A673 (cell line): ENCODE measurements at regions not wholly inside any gene's neighbourhood (a gene's known extent, or its start where the extent isn't known, plus 50 kb on each side); places are given as distances from the start of the nearest gene placed in this dataset.

Source experiments
- BruUV-seq: library from RNA; stranded (reverse); fragments of 400-500 nt; replicated peaks from 2 replicates; lab custom pipeline; 2021; lab: Mats Ljungman, UMichigan
- CTCF ChIA-PET: fragments of 300-600 bp; sonication (Branson Sonifier 250); formaldehyde crosslinking; loops from one replicate; lab custom pipeline; 2022; ENCODE audit warnings: antibody characterized with exemption; lab: Charles Lee
- POLR2A ChIA-PET: fragments of 300-600 bp; sonication (Branson Sonifier 250); formaldehyde crosslinking; loops from one replicate; lab custom pipeline; 2022; ENCODE audit warnings: antibody characterized with exemption; ENCODE audit not compliant: low non-redundant PET; lab: Charles Lee
- DNase-seq: peaks from one replicate; pipeline ENCODE4 v3.0.0-alpha.2; 2015; ENCODE audit warnings: low spot score
- H3K27ac ChIP-seq: fragments of 200-600 bp; sonication (generic); 2 replicates; pipeline ENCODE4 v1.5.1; 2016; ENCODE audit warnings: mixed run types, low read depth, mild to moderate bottlenecking, mixed read lengths, antibody characterized with exemption, low read length; ENCODE audit not compliant: poor library complexity, severe bottlenecking
- H3K27me3 ChIP-seq: fragments of 200-600 bp; sonication (generic); replicated peaks from 2 replicates; pipeline ENCODE4 v1.6.1; 2017; ENCODE audit warnings: mixed run types, low read depth, mild to moderate bottlenecking, mixed read lengths, antibody characterized with exemption, low read length; ENCODE audit not compliant: insufficient read depth, poor library complexity
- H3K36me3 ChIP-seq: fragments of 200-600 bp; sonication (generic); 2 replicates; pipeline ENCODE4 v1.6.1; 2016; ENCODE audit warnings: mixed run types, mild to moderate bottlenecking, mixed read lengths, antibody characterized with exemption, low read length; ENCODE audit not compliant: insufficient read depth, poor library complexity, severe bottlenecking
- H3K4me1 ChIP-seq: fragments of 200-600 bp; sonication (generic); 2 replicates; pipeline ENCODE4 v1.6.1; 2017; ENCODE audit warnings: mixed run types, mild to moderate bottlenecking, mixed read lengths, antibody characterized with exemption, low read length; ENCODE audit not compliant: insufficient read depth, poor library complexity, severe bottlenecking
- H3K4me3 ChIP-seq: fragments of 200-600 bp; sonication (generic); 2 replicates; pipeline ENCODE4 v1.5.1; 2016; ENCODE audit warnings: low read depth, mixed run types, mild to moderate bottlenecking, mixed read lengths, low read length; ENCODE audit not compliant: poor library complexity, severe bottlenecking
- H3K9me3 ChIP-seq: fragments of 200-600 bp; sonication (generic); 2 replicates; pipeline ENCODE4 v1.6.1; 2016; ENCODE audit warnings: mixed run types, low read depth, mild to moderate bottlenecking, mixed read lengths, antibody characterized with exemption, low read length; ENCODE audit not compliant: poor library complexity, severe bottlenecking
- EZH2 ChIP-seq: fragments of 200-600 bp; sonication (generic); IDR thresholded peaks from 2 replicates; pipeline ENCODE4 v1.6.1; 2017; ENCODE audit warnings: borderline replicate concordance, low read depth, mild to moderate bottlenecking, mixed read lengths, antibody characterized with exemption, low read length; ENCODE audit not compliant: poor library complexity, severe bottlenecking
- intact Hi-C: fragments of 100-400 bp; cut with micrococcal nuclease; formaldehyde crosslinking; loops from one replicate; pipeline ENCODE4 v1.10.0; 2022; ENCODE audit not compliant: unreplicated experiment
- TF ChIP-seq, protein P1 (sequence below): fragments of 300-800, 200-600 bp; sonication (generic); conservative IDR thresholded peaks from 2 replicates; pipeline ENCODE4 v1.5.1; 2017; ENCODE audit warnings: low read depth, mild to moderate bottlenecking, antibody characterized with exemption, low read length, moderate library complexity, mixed read lengths

DNA sequence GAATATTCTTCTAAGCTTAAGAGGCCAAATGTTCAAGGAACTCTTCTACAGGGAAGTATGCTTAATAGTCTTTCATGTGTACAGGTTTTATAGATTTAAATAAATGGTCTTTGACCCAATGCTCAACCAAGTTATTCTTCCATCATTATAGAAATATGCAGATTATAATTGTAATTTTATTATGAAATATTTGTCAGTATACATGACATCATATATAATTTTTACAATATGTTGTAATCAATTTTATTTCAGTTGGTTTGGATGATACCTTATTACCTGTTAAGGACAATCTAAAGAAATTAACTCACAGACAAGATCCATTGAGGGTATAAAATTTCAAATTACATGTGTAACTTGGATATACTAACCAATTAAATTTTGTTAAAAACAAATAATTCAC, 1278.3 kb downstream of the SLC16A7 start:
- H3K4me3 ChIP-seq: no peak overlapping the region
- H3K36me3 ChIP-seq: no peaks in the 10 kb centered on the region
- H3K27ac ChIP-seq: no peak overlapping the region
- TF ChIP-seq EZH2: no peak
- TF ChIP-seq, protein P1, sequence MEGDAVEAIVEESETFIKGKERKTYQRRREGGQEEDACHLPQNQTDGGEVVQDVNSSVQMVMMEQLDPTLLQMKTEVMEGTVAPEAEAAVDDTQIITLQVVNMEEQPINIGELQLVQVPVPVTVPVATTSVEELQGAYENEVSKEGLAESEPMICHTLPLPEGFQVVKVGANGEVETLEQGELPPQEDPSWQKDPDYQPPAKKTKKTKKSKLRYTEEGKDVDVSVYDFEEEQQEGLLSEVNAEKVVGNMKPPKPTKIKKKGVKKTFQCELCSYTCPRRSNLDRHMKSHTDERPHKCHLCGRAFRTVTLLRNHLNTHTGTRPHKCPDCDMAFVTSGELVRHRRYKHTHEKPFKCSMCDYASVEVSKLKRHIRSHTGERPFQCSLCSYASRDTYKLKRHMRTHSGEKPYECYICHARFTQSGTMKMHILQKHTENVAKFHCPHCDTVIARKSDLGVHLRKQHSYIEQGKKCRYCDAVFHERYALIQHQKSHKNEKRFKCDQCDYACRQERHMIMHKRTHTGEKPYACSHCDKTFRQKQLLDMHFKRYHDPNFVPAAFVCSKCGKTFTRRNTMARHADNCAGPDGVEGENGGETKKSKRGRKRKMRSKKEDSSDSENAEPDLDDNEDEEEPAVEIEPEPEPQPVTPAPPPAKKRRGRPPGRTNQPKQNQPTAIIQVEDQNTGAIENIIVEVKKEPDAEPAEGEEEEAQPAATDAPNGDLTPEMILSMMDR: no peak
- no TSS peak for BruUV-seq
- no peaks in the 10 kb centered on the region for H3K27me3 ChIP-seq
- no peak for DNase-seq
- no peaks in the 10 kb centered on the region for H3K4me1 ChIP-seq
- POLR2A ChIA-PET: no interaction called here
- intact Hi-C loops: no loop called here
- CTCF ChIA-PET: no interaction called here
- no peaks in the 10 kb centered on the region for H3K9me3 ChIP-seq

DNA sequence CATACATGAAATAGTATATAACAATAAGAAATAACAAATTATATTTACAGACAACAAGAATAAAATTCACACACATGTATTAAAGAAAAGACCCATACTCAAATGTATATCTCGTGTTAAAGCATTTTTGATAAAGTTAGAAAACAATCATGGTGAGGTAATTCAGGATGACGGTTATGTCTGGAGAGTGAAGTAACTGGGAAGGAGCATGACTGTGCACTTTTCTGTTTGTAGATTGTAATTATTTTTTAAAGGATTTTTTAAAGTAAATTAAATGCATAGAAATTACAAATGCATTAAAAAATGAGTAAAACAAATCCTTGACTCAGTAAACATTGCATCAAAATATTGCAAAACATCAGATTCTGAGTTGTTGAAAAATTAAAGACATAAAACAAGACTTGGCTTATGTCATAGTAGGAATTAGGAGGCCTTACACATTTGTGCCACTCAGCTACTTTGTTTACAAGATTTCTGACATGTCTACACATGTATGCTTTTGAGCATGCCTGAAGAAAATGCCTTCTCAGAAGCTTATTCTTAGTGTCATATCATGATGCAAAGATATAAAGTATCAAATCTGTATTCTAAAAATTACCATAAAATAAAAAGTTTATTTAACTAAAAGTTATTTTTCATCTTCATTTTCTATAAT, 1325.1 kb downstream of the SLC16A7 start:
- Histone ChIP-seq H3K36me3 (no peaks in the 10 kb centered on the region), H3K27ac (no peak overlapping the region), H3K27me3 (no peaks in the 10 kb centered on the region), H3K4me3 (no peak overlapping the region), H3K9me3 (no peaks in the 10 kb centered on the region), H3K4me1 (no peaks in the 10 kb centered on the region)
- ChIA-PET CTCF (no interaction called here), POLR2A (no interaction called here)
- no peak for DNase-seq
- no peak for TF ChIP-seq EZH2
- TF ChIP-seq, protein P1: no peak
- no TSS peak for BruUV-seq
- intact Hi-C loops: no loop called here

DNA sequence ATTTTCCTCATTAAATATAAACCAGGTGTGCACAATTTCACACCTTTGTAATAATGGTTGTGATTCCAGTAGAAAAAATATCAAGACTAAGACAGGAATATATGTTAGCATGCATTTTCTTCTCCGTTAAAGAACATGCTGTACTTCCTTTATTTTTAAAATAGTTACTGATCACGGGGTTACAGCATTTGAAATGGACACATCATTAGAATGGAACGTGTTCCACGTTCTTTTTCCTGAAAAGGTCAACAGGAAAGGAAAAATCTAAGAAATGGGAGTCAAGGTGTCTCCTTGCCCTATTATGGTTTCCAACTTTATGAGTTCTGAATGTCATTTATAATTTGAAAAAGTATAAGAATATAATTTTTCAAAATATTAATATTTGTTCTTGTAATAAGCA, 1325.7 kb downstream of the SLC16A7 start:
- intact Hi-C loops: no loop called here
- POLR2A ChIA-PET: no interaction called here
- no peak overlapping the region for H3K27ac ChIP-seq
- DNase-seq: no peak
- BruUV-seq: no TSS peak
- TF ChIP-seq, protein P1: no peak
- no peak for TF ChIP-seq EZH2
- H3K27me3 ChIP-seq: no peaks in the 10 kb centered on the region
- H3K9me3 ChIP-seq: no peaks in the 10 kb centered on the region
- CTCF ChIA-PET: no interaction called here
- no peaks in the 10 kb centered on the region for H3K36me3 ChIP-seq
- H3K4me3 ChIP-seq: no peak overlapping the region
- H3K4me1 ChIP-seq: no peaks in the 10 kb centered on the region
